GM12878 (cell line): ENCODE measurements at regions not wholly inside any gene's neighbourhood (a gene's known extent, or its start where the extent isn't known, plus 50 kb on each side); places are given as distances from the start of the nearest gene placed in this dataset.

Source experiments
- ATF2 ChIP-seq: IDR thresholded peaks from 2 replicates; pipeline ENCODE4 v1.6.1; 2012; ENCODE audit warnings: low read length, inconsistent platforms
- ATF3 ChIP-seq: IDR thresholded peaks from 2 replicates; pipeline ENCODE4 v1.6.1; 2011; ENCODE audit warnings: low read depth, mild to moderate bottlenecking, low read length, moderate library complexity, borderline replicate concordance; ENCODE audit errors: extremely low read depth
- CTCF ChIP-seq, 3 experiments: IDR thresholded peaks in 2 of 3; conservative IDR thresholded peaks in 1 of 3; 2 replicates each; pipeline ENCODE4 v1.5.1; 2011; ENCODE audit warnings: low read depth in 3 of 3, low read length in 3 of 3, mild to moderate bottlenecking in 3 of 3, control low read depth in 2 of 3, moderate library complexity in 2 of 3, inconsistent platforms in 1 of 3, mixed read lengths in 1 of 3; ENCODE audit not compliant: control insufficient read depth in 2 of 3, insufficient read depth in 1 of 3; ENCODE audit errors: extremely low read depth in 1 of 3
- EP300 ChIP-seq, 2 experiments: fragments of 150-350 bp in 1 of 2; IDR thresholded peaks; 2 replicates each; pipeline ENCODE4 v1.6.1; 2011 to 2012; ENCODE audit warnings: low read depth in 2 of 2, low read length in 2 of 2, borderline replicate concordance in 1 of 2, improper control_type of control experiment in 1 of 2, inconsistent platforms in 1 of 2; ENCODE audit not compliant: control insufficient read depth in 1 of 2
- EZH2 ChIP-seq: IDR thresholded peaks from 2 replicates; pipeline ENCODE4 v1.6.1; 2012; ENCODE audit warnings: low read depth, mild to moderate bottlenecking, control low read depth, inconsistent platforms, low read length, borderline replicate concordance; ENCODE audit not compliant: control insufficient read depth
- FOS ChIP-seq: IDR thresholded peaks from 3 replicates; pipeline ENCODE4 v1.6.1; 2011; ENCODE audit warnings: borderline replicate concordance; ENCODE audit not compliant: insufficient read length; ENCODE audit errors: extremely low read depth
- FOXK2 ChIP-seq: fragments of 450-650 bp; IDR thresholded peaks from 2 replicates; pipeline ENCODE4 v1.6.1; 2017; ENCODE audit warnings: mild to moderate bottlenecking, moderate library complexity
- KDM1A ChIP-seq: fragments of 200-600 bp; sonication (generic); IDR thresholded peaks from 2 replicates; pipeline ENCODE4 v1.6.1; 2016; ENCODE audit warnings: borderline replicate concordance
- RAD21 ChIP-seq: IDR thresholded peaks from 2 replicates; pipeline ENCODE4 v1.6.1; 2011; ENCODE audit warnings: mild to moderate bottlenecking, low read depth, low read length, moderate library complexity; ENCODE audit not compliant: insufficient read depth
- SPI1 ChIP-seq: IDR thresholded peaks from 2 replicates; pipeline ENCODE4 v1.6.1; 2011; ENCODE audit warnings: low read depth, mild to moderate bottlenecking, low read length, moderate library complexity, borderline replicate concordance; ENCODE audit not compliant: insufficient read depth
- SREBF2 ChIP-seq: IDR thresholded peaks from 2 replicates; pipeline ENCODE4 v1.6.1; 2012; ENCODE audit warnings: mild to moderate bottlenecking, low read length
- USF2 ChIP-seq: IDR thresholded peaks from 2 replicates; pipeline ENCODE4 v1.6.1; 2011; ENCODE audit warnings: low read depth, low read length, improper control_type of control experiment, borderline replicate concordance
- ZNF274 ChIP-seq: IDR thresholded peaks from one replicate; pipeline ENCODE4 v1.8.0; 2011; ENCODE audit not compliant: insufficient read length, insufficient read depth

GRCh38 chr4:171265190-171265818 lies 547.9 kb upstream of the GALNTL6 start:
- TF ChIP-seq SREBF2 (no peak), CTCF (IDR thresholded peaks at IDR 0.05 in 2 of 3, conservative IDR thresholded peaks at IDR 0.05 in 1 of 3; ENCODE audit: control insufficient read depth in 2 of 3, extremely low read depth in 1 of 3, insufficient read depth in 1 of 3, low read depth in 3 of 3, low read length in 3 of 3) (no peak), FOXK2 (no peak), ZNF274 (no peak), FOS (no peak), EZH2 (no peak), USF2 (no peak), ATF3 (no peak), EP300 (IDR thresholded peaks at IDR 0.05; ENCODE audit: borderline replicate concordance in 1 of 2, control insufficient read depth in 1 of 2, low read depth in 2 of 2, low read length in 2 of 2) (no peak), ATF2 (no peak), KDM1A (no peak), SPI1 (no peak), RAD21 (no peak)
